Cardiac muscle cell (in vitro differentiated cells and primary cell): ENCODE measurements at regions not wholly inside any gene's neighbourhood (a gene's known extent, or its start where the extent isn't known, plus 50 kb on each side); places are given as distances from the start of the nearest gene placed in this dataset.

Experiments
- DNase-seq, 2 donors: peaks; one replicate each; pipeline versions ENCODE4 v3.0.0 to v3.0.0-alpha.2; 2010 to 2017; ENCODE audit warnings: low read depth in 1 of 2, low spot score in 1 of 2
- H3K27ac ChIP-seq: fragments of 200-600 bp; sonication (generic); 2 replicates; pipeline ENCODE4 v1.5.1; 2016
- H3K27me3 ChIP-seq: fragments of 200-600 bp; sonication (generic); 2 replicates; pipeline ENCODE4 v1.6.0; 2016; ENCODE audit warnings: control low read depth
- H3K36me3 ChIP-seq: fragments of 200-600 bp; sonication (generic); 2 replicates; pipeline ENCODE4 v1.5.1; 2016; ENCODE audit warnings: control low read depth
- H3K4me1 ChIP-seq: fragments of 200-600 bp; sonication (generic); 2 replicates; pipeline ENCODE4 v1.8.1; 2017; ENCODE audit warnings: low read depth, mild to moderate bottlenecking, mixed run types
- H3K4me3 ChIP-seq: fragments of 200-600 bp; sonication (generic); 2 replicates; pipeline ENCODE4 v1.5.1; 2016; ENCODE audit warnings: mild to moderate bottlenecking
- H3K9me3 ChIP-seq: fragments of 200-600 bp; sonication (generic); 2 replicates; pipeline ENCODE4 v1.5.1; 2017; ENCODE audit warnings: low read depth, mild to moderate bottlenecking, control low read depth
- CTCF ChIP-seq: IDR thresholded peaks from 2 replicates; pipeline ENCODE4 v1.5.1; 2012; ENCODE audit warnings: low read depth, mild to moderate bottlenecking, low read length

- Histone ChIP-seq H3K27me3 (peaks cover 2% of the 10 kb centered on the region), H3K36me3 (no peaks in the 10 kb centered on the region), H3K27ac (no peak overlapping the region), H3K4me3 (no peak overlapping the region), H3K4me1 (no peaks in the 10 kb centered on the region), H3K9me3 (no peaks in the 10 kb centered on the region)
- no peak for DNase-seq
- no peak for TF ChIP-seq CTCF
These were observed 51.3 kb upstream of the LRRN2 start for GRCh38 chr1:204736836-204737235.

- Histone ChIP-seq H3K4me1 (no peaks in the 10 kb centered on the region), H3K9me3 (no peaks in the 10 kb centered on the region), H3K27ac (no peak overlapping the region), H3K27me3 (peaks cover 7% of the 10 kb centered on the region), H3K4me3 (no peak overlapping the region), H3K36me3 (no peaks in the 10 kb centered on the region)
- DNase-seq: no peak
- TF ChIP-seq CTCF: no peak
These were observed 53.0 kb upstream of the LRRN2 start for GRCh38 chr1:204738506-204738905.

- Histone ChIP-seq H3K4me3 (no peak overlapping the region), H3K36me3 (no peaks in the 10 kb centered on the region), H3K4me1 (no peaks in the 10 kb centered on the region), H3K27me3 (peaks cover 12% of the 10 kb centered on the region), H3K9me3 (no peaks in the 10 kb centered on the region), H3K27ac (no peak overlapping the region)
- no peak for DNase-seq
- no peak for TF ChIP-seq CTCF
These were observed 54.8 kb upstream of the LRRN2 start for GRCh38 chr1:204740354-204740753.

GRCh38 chr1:204741440-204741839 is 55.9 kb upstream of the LRRN2 start:
- Histone ChIP-seq H3K4me1 (no peaks in the 10 kb centered on the region), H3K9me3 (no peaks in the 10 kb centered on the region), H3K27me3 (peaks cover 12% of the 10 kb centered on the region), H3K27ac (no peak overlapping the region), H3K4me3 (no peak overlapping the region), H3K36me3 (no peaks in the 10 kb centered on the region)
- DNase-seq: no peak
- no peak for TF ChIP-seq CTCF

GRCh38 chr1:204742676-204743251 is 57.2 kb upstream of the LRRN2 start:
- Histone ChIP-seq H3K4me1 (no peaks in the 10 kb centered on the region), H3K4me3 (no peak overlapping the region), H3K36me3 (no peaks in the 10 kb centered on the region), H3K27ac (no peak overlapping the region), H3K27me3 (peaks cover 12% of the 10 kb centered on the region), H3K9me3 (no peaks in the 10 kb centered on the region)
- no peak for TF ChIP-seq CTCF
- DNase-seq: no peak
